GM12878 (cell line): ENCODE measurements at regions not wholly inside any gene's neighbourhood (a gene's known extent, or its start where the extent isn't known, plus 50 kb on each side); places are given as distances from the start of the nearest gene placed in this dataset.

Experiments
- BHLHE40 ChIP-seq, 2 experiments: fragments of 450-650 bp in 1 of 2; IDR thresholded peaks; 2 replicates each; pipeline ENCODE4 v1.6.1; 2011 to 2017; ENCODE audit warnings: low read depth in 2 of 2, borderline replicate concordance in 1 of 2, improper control_type of control experiment in 1 of 2, low read length in 1 of 2, mild to moderate bottlenecking in 1 of 2
- ELK1 ChIP-seq: IDR thresholded peaks from 2 replicates; pipeline ENCODE4 v1.6.1; 2012; ENCODE audit warnings: low read depth, low read length, improper control_type of control experiment
- EP300 ChIP-seq, 2 experiments: fragments of 150-350 bp in 1 of 2; IDR thresholded peaks; 2 replicates each; pipeline ENCODE4 v1.6.1; 2011 to 2012; ENCODE audit warnings: low read depth in 2 of 2, low read length in 2 of 2, borderline replicate concordance in 1 of 2, improper control_type of control experiment in 1 of 2, inconsistent platforms in 1 of 2; ENCODE audit not compliant: control insufficient read depth in 1 of 2
- PKNOX1 ChIP-seq: fragments of 450-650 bp; IDR thresholded peaks from 2 replicates; pipeline ENCODE4 v1.6.1; 2016; ENCODE audit warnings: mild to moderate bottlenecking
- SMC3 ChIP-seq: IDR thresholded peaks from 2 replicates; pipeline ENCODE4 v1.6.1; 2011; ENCODE audit warnings: low read length, improper control_type of control experiment, borderline replicate concordance
- ZBTB33 ChIP-seq: fragments of 450-650 bp; IDR thresholded peaks from 2 replicates; pipeline ENCODE4 v1.6.1; 2017; ENCODE audit warnings: mild to moderate bottlenecking
- ZNF274 ChIP-seq: IDR thresholded peaks from one replicate; pipeline ENCODE4 v1.8.0; 2011; ENCODE audit not compliant: insufficient read length, insufficient read depth

- TF ChIP-seq BHLHE40 (IDR thresholded peaks at IDR 0.05; ENCODE audit: borderline replicate concordance in 1 of 2, low read depth in 2 of 2, low read length in 1 of 2) (no peak), PKNOX1 (no peak), EP300 (IDR thresholded peaks at IDR 0.05; ENCODE audit: borderline replicate concordance in 1 of 2, control insufficient read depth in 1 of 2, low read depth in 2 of 2, low read length in 2 of 2) (no peak), ELK1 (no peak), ZBTB33 (no peak), SMC3 (no peak), ZNF274 (no peak)
These were observed 286.4 kb downstream of the CMPK2 start for GRCh38 chr2:6579281-6579680.
